ENCODE measurements at regions not wholly inside any gene's neighbourhood (a gene's known extent, or its start where the extent isn't known, plus 50 kb on each side); places are given as distances from the start of the nearest gene placed in this dataset.
"Not testable (repeated sequence)": the region's sequence is repeated elsewhere in the genome, so short reads cannot be mapped to it uniquely, and the experiment has no call there.

GRCh38 chr7:33796538-33796937 lies 108.8 kb upstream of the BMPER start:
- peaks cover 0 to 7% (median 4%) of the 10 kb centered on the region in 7 donors for H3K9me3 Mint-ChIP-seq
- TF ChIP-seq CTCF (IDR thresholded peaks at IDR 0.05), result no peak
- H3K36me3 Mint-ChIP-seq, result no peaks in the 10 kb centered on the region
- Histone ChIP-seq H3K4me1 (ENCODE audit: control insufficient read depth in 1 of 2, insufficient read depth in 2 of 2, low read length in 2 of 2) (no peaks in the 10 kb centered on the region), H2AFZ (ENCODE audit: insufficient read depth, low read depth, low read length, poor library complexity, severe bottlenecking) (no peak overlapping the region), H3K79me2 (ENCODE audit: insufficient read depth, low read length) (no peaks in the 10 kb centered on the region), H4K20me1 (ENCODE audit: insufficient read depth, low read length) (no peaks in the 10 kb centered on the region), H3K27ac (ENCODE audit: low read depth in 1 of 2, low read length in 2 of 2) (no peak overlapping the region), H3K9me3 (replicated peaks in 1 of 2; ENCODE audit: control insufficient read depth in 1 of 2, insufficient read depth in 1 of 2, low read length in 2 of 2) (no peaks in the 10 kb centered on the region), H3K27me3 (ENCODE audit: control insufficient read depth in 2 of 2, insufficient read depth in 2 of 2, low read length in 2 of 2) (no peaks in the 10 kb centered on the region), H3K36me3 (replicated peaks in 1 of 2; ENCODE audit: control insufficient read depth in 1 of 2, insufficient read depth in 2 of 2, low read length in 2 of 2) (no peaks in the 10 kb centered on the region), H3K4me3 (replicated peaks in 1 of 3; ENCODE audit: low read depth in 2 of 3, low read length in 3 of 3) (no peak overlapping the region), H3K9ac (ENCODE audit: insufficient read depth, low read length, poor library complexity, severe bottlenecking) (no peak overlapping the region), H3K4me2 (replicated peaks; ENCODE audit: extremely low read depth, low read length, poor library complexity, severe bottlenecking) (no peak overlapping the region)
- DNase-seq, result no peak
- H3K27me3 Mint-ChIP-seq (ENCODE audit: low read depth in 3 of 3), result no peaks in the 10 kb centered on the region
- no peak overlapping the region for H3K4me3 Mint-ChIP-seq
- no CpG with 5 or more reads among the region's 1 CpG for WGBS (ENCODE audit: insufficient coverage)
- no peaks in the 10 kb centered on the region for H3K4me1 Mint-ChIP-seq
- no peak overlapping the region for H3K27ac Mint-ChIP-seq
- intact Hi-C loops (cut with micrococcal nuclease), result no loop called here

- H3K9me3 ChIP-seq (replicated peaks in 1 of 2; ENCODE audit: control insufficient read depth in 1 of 2, insufficient read depth in 1 of 2, low read length in 2 of 2); H3K4me1 Mint-ChIP-seq; H3K9me3 Mint-ChIP-seq; H3K27me3 ChIP-seq (ENCODE audit: control insufficient read depth in 2 of 2, insufficient read depth in 2 of 2, low read length in 2 of 2); H2AFZ ChIP-seq (ENCODE audit: insufficient read depth, low read depth, low read length, poor library complexity, severe bottlenecking); intact Hi-C loops (cut with micrococcal nuclease); H3K79me2 ChIP-seq (ENCODE audit: insufficient read depth, low read length); H3K36me3 Mint-ChIP-seq; H3K4me3 ChIP-seq (replicated peaks in 1 of 3; ENCODE audit: low read depth in 2 of 3, low read length in 3 of 3); DNase-seq; H3K9ac ChIP-seq (ENCODE audit: insufficient read depth, low read length, poor library complexity, severe bottlenecking); H3K27me3 Mint-ChIP-seq (ENCODE audit: low read depth in 3 of 3); H3K4me3 Mint-ChIP-seq; H3K27ac ChIP-seq (ENCODE audit: low read depth in 1 of 2, low read length in 2 of 2); H3K36me3 ChIP-seq (replicated peaks in 1 of 2; ENCODE audit: control insufficient read depth in 1 of 2, insufficient read depth in 2 of 2, low read length in 2 of 2); H3K27ac Mint-ChIP-seq; H4K20me1 ChIP-seq (ENCODE audit: insufficient read depth, low read length); H3K4me1 ChIP-seq (ENCODE audit: control insufficient read depth in 1 of 2, insufficient read depth in 2 of 2, low read length in 2 of 2); H3K4me2 ChIP-seq (replicated peaks; ENCODE audit: extremely low read depth, low read length, poor library complexity, severe bottlenecking): not testable (repeated sequence)
- WGBS (ENCODE audit: insufficient coverage), result 100% methylated on average over 2 of the region's 6 CpGs
These were observed 107.8 kb upstream of the BMPER start for GRCh38 chr7:33797512-33797911.
